HCT116 (cell line): ENCODE measurements at regions not wholly inside any gene's neighbourhood (a gene's known extent, or its start where the extent isn't known, plus 50 kb on each side); places are given as distances from the start of the nearest gene placed in this dataset.

ENCODE experiments used
- CTCF ChIP-seq, 3 experiments: fragments of 200-600 bp in 1 of 3; sonication (generic) in 1 of 3; IDR thresholded peaks in 2 of 3; conservative IDR thresholded peaks in 1 of 3; 2 replicates each; pipeline ENCODE4 v1.5.1; 2012 to 2017; ENCODE audit warnings: low read depth in 2 of 3, low read length in 2 of 3, antibody characterized with exemption in 1 of 3, borderline replicate concordance in 1 of 3, control low read depth in 1 of 3, mild to moderate bottlenecking in 1 of 3, mixed read lengths in 1 of 3, mixed run types in 1 of 3, moderate library complexity in 1 of 3; ENCODE audit not compliant: insufficient read depth in 1 of 3
- POLR2A ChIP-seq: IDR thresholded peaks from 2 replicates; pipeline ENCODE4 v1.7.0; 2011; ENCODE audit warnings: borderline replicate concordance; ENCODE audit not compliant: insufficient read depth, insufficient read length; ENCODE audit errors: extremely low read depth
- SIN3A ChIP-seq: IDR thresholded peaks from 2 replicates; pipeline ENCODE4 v1.6.1; 2012; ENCODE audit warnings: low read depth

GRCh38 chrX:142884881-142885280 is 140.8 kb upstream of the SPANXN4 start:
- TF ChIP-seq CTCF (IDR thresholded peaks at IDR 0.05 in 2 of 3, conservative IDR thresholded peaks at IDR 0.05 in 1 of 3; ENCODE audit: borderline replicate concordance in 1 of 3, insufficient read depth in 1 of 3, low read depth in 2 of 3, low read length in 2 of 3): no peak
- TF ChIP-seq POLR2A: no peak
- TF ChIP-seq SIN3A: no peak
